CD14-positive monocyte (primary cell): ENCODE measurements at regions not wholly inside any gene's neighbourhood (a gene's known extent, or its start where the extent isn't known, plus 50 kb on each side); places are given as distances from the start of the nearest gene placed in this dataset.

Source experiments
- DNase-seq, 3 donors: peaks; one replicate each; pipeline ENCODE4 v3.0.0-alpha.2; 2011 to 2022
- H2AFZ ChIP-seq: 2 replicates; pipeline ENCODE4 v1.6.0; 2012; ENCODE audit warnings: mild to moderate bottlenecking, low read depth, low read length, inconsistent platforms; ENCODE audit not compliant: insufficient read depth, poor library complexity, severe bottlenecking
- H3K27ac ChIP-seq, 2 donors: 1 replicate in 1 of 2; 2 replicates in 1 of 2; pipeline ENCODE4 v1.5.1; 2012 to 2013; ENCODE audit warnings: low read length in 2 of 2, control low read depth in 1 of 2, inconsistent platforms in 1 of 2, low read depth in 1 of 2, mild to moderate bottlenecking in 1 of 2
- H3K27me3 ChIP-seq, 2 donors: one replicate each; pipeline versions ENCODE4 v1.6.0 to v1.6.1; 2011 to 2013; ENCODE audit warnings: low read length in 2 of 2; ENCODE audit not compliant: control insufficient read depth in 2 of 2, insufficient read depth in 2 of 2
- H3K36me3 ChIP-seq, 2 donors: replicated peaks in 1 of 2; 1 replicate in 1 of 2; 2 replicates in 1 of 2; pipeline versions ENCODE4 v1.5.1 to v1.6.1; 2012 to 2013; ENCODE audit warnings: low read length in 2 of 2, control low read depth in 1 of 2, inconsistent platforms in 1 of 2, mild to moderate bottlenecking in 1 of 2; ENCODE audit not compliant: insufficient read depth in 2 of 2, control insufficient read depth in 1 of 2
- H3K4me1 ChIP-seq, 2 donors: 1 replicate in 1 of 2; 2 replicates in 1 of 2; pipeline versions ENCODE4 v1.5.1 to v1.6.1; 2012 to 2013; ENCODE audit warnings: low read length in 2 of 2, control low read depth in 1 of 2, inconsistent platforms in 1 of 2, mild to moderate bottlenecking in 1 of 2, moderate library complexity in 1 of 2; ENCODE audit not compliant: insufficient read depth in 2 of 2, control insufficient read depth in 1 of 2
- H3K4me2 ChIP-seq: replicated peaks from 2 replicates; pipeline ENCODE3; 2012; ENCODE audit warnings: low read length, moderate library complexity, mild to moderate bottlenecking; ENCODE audit not compliant: poor library complexity, severe bottlenecking; ENCODE audit errors: extremely low read depth
- H3K4me3 ChIP-seq, 3 experiments: fragments of 200-600 bp in 1 of 3; sonication (generic) in 1 of 3; replicated peaks in 1 of 3; 1 replicate in 2 of 3; 2 replicates in 1 of 3; pipeline ENCODE4 v1.5.1; 2011 to 2013; ENCODE audit warnings: low read length in 3 of 3, mild to moderate bottlenecking in 3 of 3, control low read depth in 2 of 3, low read depth in 2 of 3, inconsistent platforms in 1 of 3, moderate library complexity in 1 of 3
- H3K79me2 ChIP-seq: 2 replicates; pipeline ENCODE4 v1.6.0; 2012; ENCODE audit warnings: mild to moderate bottlenecking, control low read depth, inconsistent platforms, low read length, moderate library complexity; ENCODE audit not compliant: insufficient read depth
- H3K9ac ChIP-seq: 2 replicates; pipeline ENCODE4 v1.6.0; 2017; ENCODE audit warnings: low read length, mild to moderate bottlenecking; ENCODE audit not compliant: insufficient read depth, poor library complexity, severe bottlenecking
- H3K9me3 ChIP-seq, 2 donors: replicated peaks in 1 of 2; 1 replicate in 1 of 2; 2 replicates in 1 of 2; pipeline versions ENCODE4 v1.5.1 to v1.6.1; 2012 to 2013; ENCODE audit warnings: low read length in 2 of 2, control low read depth in 1 of 2; ENCODE audit not compliant: control insufficient read depth in 1 of 2, insufficient read depth in 1 of 2
- H4K20me1 ChIP-seq: 2 replicates; pipeline ENCODE4 v1.6.0; 2012; ENCODE audit warnings: mild to moderate bottlenecking, low read length, control low read depth, moderate library complexity; ENCODE audit not compliant: insufficient read depth
- H3K27ac Mint-ChIP-seq, 7 donors: one replicate each; pipeline ENCODE4 v1.8.0; 2020; ENCODE audit warnings: mild to moderate bottlenecking in 7 of 7, mixed read lengths in 7 of 7, moderate library complexity in 6 of 7, inconsistent platforms in 2 of 7
- H3K27me3 Mint-ChIP-seq, 3 donors: one replicate each; pipeline ENCODE4 v1.8.0; 2021 to 2022; ENCODE audit warnings: low read depth in 3 of 3, mild to moderate bottlenecking in 3 of 3, mixed read lengths in 3 of 3, moderate library complexity in 3 of 3, inconsistent platforms in 1 of 3
- H3K36me3 Mint-ChIP-seq, 2 donors: one replicate each; pipeline ENCODE4 v1.8.0; 2020; ENCODE audit warnings: mixed read lengths in 2 of 2, inconsistent platforms in 1 of 2, mild to moderate bottlenecking in 1 of 2
- H3K4me1 Mint-ChIP-seq: one replicate; pipeline ENCODE4 v1.8.0; 2020; ENCODE audit warnings: mild to moderate bottlenecking, mixed read lengths
- H3K4me3 Mint-ChIP-seq, 2 donors: one replicate each; pipeline ENCODE4 v1.8.0; 2020; ENCODE audit warnings: mild to moderate bottlenecking in 2 of 2, mixed read lengths in 2 of 2, moderate library complexity in 1 of 2
- H3K9me3 Mint-ChIP-seq, 7 donors: one replicate each; pipeline ENCODE4 v1.8.0; 2020 to 2022; ENCODE audit warnings: mixed read lengths in 7 of 7, mild to moderate bottlenecking in 6 of 7, moderate library complexity in 6 of 7, inconsistent platforms in 2 of 7
- WGBS: methylation state at CpG from one replicate; pipeline ENCODE4 v1.1.5; 2013; ENCODE audit warnings: missing lambda C conversion rate; ENCODE audit not compliant: insufficient coverage; 5-methylcytosine and 5-hydroxymethylcytosine counted together
- intact Hi-C, 2 donors: fragments of 100-400 bp; cut with micrococcal nuclease; formaldehyde crosslinking; loops; one replicate each; pipeline versions ENCODE4 v1.15.0 to v1.15.1; 2023
- TF ChIP-seq, protein P1 (sequence below): fragments of 200-600 bp; IDR thresholded peaks from one replicate; pipeline ENCODE4 v1.8.0; 2022; ENCODE audit warnings: antibody characterized with exemption, mild to moderate bottlenecking

DNA sequence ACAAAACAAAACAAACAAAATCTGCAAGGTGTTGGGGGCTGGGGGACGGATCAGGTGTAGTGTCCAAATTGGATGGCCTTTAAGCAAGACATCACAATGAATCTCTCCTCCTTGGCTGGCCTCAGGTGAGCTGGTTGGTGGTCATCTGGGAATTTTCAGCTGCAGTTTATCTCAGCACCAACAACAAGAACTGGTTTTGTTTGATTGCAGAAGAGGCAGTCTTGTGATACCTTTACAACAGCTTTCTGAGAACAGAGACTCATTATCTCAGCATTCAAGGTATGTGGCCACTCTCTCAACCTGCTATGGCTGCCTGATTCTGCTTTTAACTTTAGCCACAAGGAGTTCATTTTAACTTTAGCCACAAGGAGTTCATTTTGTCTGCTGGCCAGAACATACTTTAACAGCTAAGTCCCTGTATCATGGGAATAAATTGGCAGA is 1543.4 kb downstream of the EFNA5 start:
- Mint-ChIP-seq H3K27ac (no peak overlapping the region), H3K27me3 (no peaks in the 10 kb centered on the region), H3K4me3 (no peak overlapping the region), H3K4me1 (no peaks in the 10 kb centered on the region), H3K9me3 (peaks cover 0 to 2% (median 0%) of the 10 kb centered on the region in 7 donors), H3K36me3 (no peaks in the 10 kb centered on the region)
- Histone ChIP-seq H3K36me3 (no peaks in the 10 kb centered on the region), H3K4me2 (no peak overlapping the region), H3K9ac (no peak overlapping the region), H3K79me2 (no peaks in the 10 kb centered on the region), H3K4me3 (no peak overlapping the region), H3K27ac (no peak overlapping the region), H4K20me1 (no peaks in the 10 kb centered on the region), H3K27me3 (no peaks in the 10 kb centered on the region), H3K4me1 (no peaks in the 10 kb centered on the region), H2AFZ (no peak overlapping the region), H3K9me3 (no peaks in the 10 kb centered on the region)
- TF ChIP-seq, protein P1, sequence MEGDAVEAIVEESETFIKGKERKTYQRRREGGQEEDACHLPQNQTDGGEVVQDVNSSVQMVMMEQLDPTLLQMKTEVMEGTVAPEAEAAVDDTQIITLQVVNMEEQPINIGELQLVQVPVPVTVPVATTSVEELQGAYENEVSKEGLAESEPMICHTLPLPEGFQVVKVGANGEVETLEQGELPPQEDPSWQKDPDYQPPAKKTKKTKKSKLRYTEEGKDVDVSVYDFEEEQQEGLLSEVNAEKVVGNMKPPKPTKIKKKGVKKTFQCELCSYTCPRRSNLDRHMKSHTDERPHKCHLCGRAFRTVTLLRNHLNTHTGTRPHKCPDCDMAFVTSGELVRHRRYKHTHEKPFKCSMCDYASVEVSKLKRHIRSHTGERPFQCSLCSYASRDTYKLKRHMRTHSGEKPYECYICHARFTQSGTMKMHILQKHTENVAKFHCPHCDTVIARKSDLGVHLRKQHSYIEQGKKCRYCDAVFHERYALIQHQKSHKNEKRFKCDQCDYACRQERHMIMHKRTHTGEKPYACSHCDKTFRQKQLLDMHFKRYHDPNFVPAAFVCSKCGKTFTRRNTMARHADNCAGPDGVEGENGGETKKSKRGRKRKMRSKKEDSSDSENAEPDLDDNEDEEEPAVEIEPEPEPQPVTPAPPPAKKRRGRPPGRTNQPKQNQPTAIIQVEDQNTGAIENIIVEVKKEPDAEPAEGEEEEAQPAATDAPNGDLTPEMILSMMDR = no peak
- intact Hi-C loops = no loop called here
- no peak for DNase-seq
- no CpG with 5 or more reads among the region's 1 CpG for WGBS

- Histone ChIP-seq H3K27me3 (no peaks in the 10 kb centered on the region), H2AFZ (no peak overlapping the region), H3K4me2 (no peak overlapping the region), H4K20me1 (no peaks in the 10 kb centered on the region), H3K79me2 (no peaks in the 10 kb centered on the region), H3K9me3 (no peaks in the 10 kb centered on the region), H3K27ac (no peak overlapping the region), H3K4me3 (no peak overlapping the region), H3K36me3 (no peaks in the 10 kb centered on the region), H3K4me1 (no peaks in the 10 kb centered on the region), H3K9ac (no peak overlapping the region)
- DNase-seq = no peak
- H3K36me3 Mint-ChIP-seq = no peaks in the 10 kb centered on the region
- peaks cover 0 to 1% (median 0%) of the 10 kb centered on the region in 3 donors for H3K27me3 Mint-ChIP-seq
- no peak overlapping the region for H3K27ac Mint-ChIP-seq
- intact Hi-C loops = no loop called here
- H3K4me3 Mint-ChIP-seq = peak overlapping the region in 1 of 2 donors; percentile 21
- WGBS = no CpG with 5 or more reads among the region's 7 CpGs
- no peaks in the 10 kb centered on the region for H3K4me1 Mint-ChIP-seq
- TF ChIP-seq, protein P1 = peak; percentile 65
- H3K9me3 Mint-ChIP-seq = peaks cover 0 to 2% (median under 1%) of the 10 kb centered on the region in 7 donors
Measured at GRCh38 chr5:106121972-106122605, 1548.6 kb downstream of the EFNA5 start.
